ENCODE measurements at regions not wholly inside any gene's neighbourhood (a gene's known extent, or its start where the extent isn't known, plus 50 kb on each side); places are given as distances from the start of the nearest gene placed in this dataset.

- no peak for TF ChIP-seq CTCF (IDR thresholded peaks at IDR 0.05; ENCODE audit: control extremely low read depth in 1 of 3, insufficient read depth in 1 of 3, low read depth in 1 of 3, low read length in 3 of 3)
- no peak for TF ChIP-seq POLR2A (IDR thresholded peaks at IDR 0.05; ENCODE audit: control extremely low read depth in 1 of 2, low read depth in 2 of 2, low read length in 2 of 2)
- no peak for TF ChIP-seq EP300 (IDR thresholded peaks at IDR 0.05; ENCODE audit: borderline replicate concordance in 1 of 2, low read depth in 2 of 2, low read length in 2 of 2)
- no peak for TF ChIP-seq TEAD4 (IDR thresholded peaks at IDR 0.05; ENCODE audit: low read depth, low read length)
- TF ChIP-seq BCL11A (IDR thresholded peaks at IDR 0.05; ENCODE audit: low read depth in 2 of 2, low read length in 2 of 2), result no peak
These were observed 132.8 kb upstream of the ALDH1B1 start for GRCh38 chr9:38259519-38260218.

All from H1 (cell line).